GM12864 (cell line): ENCODE measurements at regions not wholly inside any gene's neighbourhood (a gene's known extent, or its start where the extent isn't known, plus 50 kb on each side); places are given as distances from the start of the nearest gene placed in this dataset.
"Not testable (repeated sequence)": the region's sequence is repeated elsewhere in the genome, so short reads cannot be mapped to it uniquely, and the experiment has no call there.

Experiments used
- DNase-seq: peaks from one replicate; pipeline ENCODE4 v3.0.0-alpha.2; 2011; ENCODE audit warnings: low read depth
- H3K4me3 ChIP-seq: 2 replicates; pipeline ENCODE4 v1.5.1; 2011; ENCODE audit warnings: mild to moderate bottlenecking, low read depth, low read length, control low read depth
- TF ChIP-seq, protein P1 (sequence below): IDR thresholded peaks from 2 replicates; pipeline ENCODE4 v1.5.1; 2011; ENCODE audit warnings: low read depth, mild to moderate bottlenecking, moderate library complexity, low read length, control low read depth, inconsistent platforms; ENCODE audit errors: missing control alignments

DNA sequence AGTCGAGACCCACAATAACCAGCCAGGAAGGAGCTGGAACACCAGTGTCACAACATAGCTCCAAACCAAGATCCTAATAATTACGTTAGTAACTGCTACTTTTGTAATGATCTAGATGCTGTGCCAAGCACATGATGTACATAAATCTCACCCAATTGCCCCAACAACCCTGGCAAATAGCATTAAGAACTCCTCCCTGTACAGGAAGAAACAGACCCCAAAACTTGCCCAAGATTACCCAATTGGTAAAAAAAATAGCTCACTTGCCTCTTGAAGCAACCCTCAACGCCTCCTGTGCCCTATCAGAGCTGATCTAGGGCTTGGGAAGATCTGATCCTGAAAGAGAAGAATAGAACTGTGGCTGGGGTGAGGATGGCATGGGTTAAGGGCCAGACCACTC, 628.7 kb upstream of the AUTS2 start:
- TF ChIP-seq, protein P1, sequence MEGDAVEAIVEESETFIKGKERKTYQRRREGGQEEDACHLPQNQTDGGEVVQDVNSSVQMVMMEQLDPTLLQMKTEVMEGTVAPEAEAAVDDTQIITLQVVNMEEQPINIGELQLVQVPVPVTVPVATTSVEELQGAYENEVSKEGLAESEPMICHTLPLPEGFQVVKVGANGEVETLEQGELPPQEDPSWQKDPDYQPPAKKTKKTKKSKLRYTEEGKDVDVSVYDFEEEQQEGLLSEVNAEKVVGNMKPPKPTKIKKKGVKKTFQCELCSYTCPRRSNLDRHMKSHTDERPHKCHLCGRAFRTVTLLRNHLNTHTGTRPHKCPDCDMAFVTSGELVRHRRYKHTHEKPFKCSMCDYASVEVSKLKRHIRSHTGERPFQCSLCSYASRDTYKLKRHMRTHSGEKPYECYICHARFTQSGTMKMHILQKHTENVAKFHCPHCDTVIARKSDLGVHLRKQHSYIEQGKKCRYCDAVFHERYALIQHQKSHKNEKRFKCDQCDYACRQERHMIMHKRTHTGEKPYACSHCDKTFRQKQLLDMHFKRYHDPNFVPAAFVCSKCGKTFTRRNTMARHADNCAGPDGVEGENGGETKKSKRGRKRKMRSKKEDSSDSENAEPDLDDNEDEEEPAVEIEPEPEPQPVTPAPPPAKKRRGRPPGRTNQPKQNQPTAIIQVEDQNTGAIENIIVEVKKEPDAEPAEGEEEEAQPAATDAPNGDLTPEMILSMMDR = no peak
- DNase-seq = no peak
- H3K4me3 ChIP-seq = no peak overlapping the region

DNA sequence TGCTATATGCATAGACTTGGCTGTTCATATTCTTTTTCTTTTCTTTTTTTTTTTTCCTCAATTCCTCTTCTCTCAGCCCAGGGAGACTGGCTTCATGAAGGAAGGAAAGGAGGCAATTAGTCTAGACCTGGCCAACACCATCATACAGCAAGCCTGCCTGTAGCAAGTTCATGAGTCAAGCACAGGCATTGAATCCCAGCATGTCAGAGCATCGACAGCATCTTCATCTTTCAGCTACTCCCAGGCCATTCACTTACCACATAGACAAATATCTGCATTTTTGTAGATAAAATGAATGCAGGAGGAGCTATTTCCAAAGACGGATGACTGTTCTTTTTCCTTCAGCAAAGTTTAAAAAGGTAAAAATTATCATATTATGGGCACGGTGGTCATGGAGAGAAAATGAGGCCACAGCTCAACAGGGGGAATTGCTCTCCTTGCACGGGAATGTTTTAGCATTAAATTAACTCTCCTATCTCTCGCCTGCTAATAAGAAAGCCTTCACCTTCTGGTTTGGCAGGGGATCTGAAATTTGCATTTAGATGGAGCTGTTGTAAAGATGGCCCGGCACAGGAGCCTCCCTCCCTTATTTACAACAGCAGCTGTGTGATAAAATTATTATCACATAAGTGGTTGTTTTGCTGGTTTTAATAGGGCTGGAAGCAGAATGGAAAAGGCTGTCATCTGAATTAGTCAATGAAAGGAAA, 626.5 kb upstream of the AUTS2 start:
- DNase-seq = no peak
- TF ChIP-seq, protein P1 = no peak
- H3K4me3 ChIP-seq = no peak overlapping the region

DNA sequence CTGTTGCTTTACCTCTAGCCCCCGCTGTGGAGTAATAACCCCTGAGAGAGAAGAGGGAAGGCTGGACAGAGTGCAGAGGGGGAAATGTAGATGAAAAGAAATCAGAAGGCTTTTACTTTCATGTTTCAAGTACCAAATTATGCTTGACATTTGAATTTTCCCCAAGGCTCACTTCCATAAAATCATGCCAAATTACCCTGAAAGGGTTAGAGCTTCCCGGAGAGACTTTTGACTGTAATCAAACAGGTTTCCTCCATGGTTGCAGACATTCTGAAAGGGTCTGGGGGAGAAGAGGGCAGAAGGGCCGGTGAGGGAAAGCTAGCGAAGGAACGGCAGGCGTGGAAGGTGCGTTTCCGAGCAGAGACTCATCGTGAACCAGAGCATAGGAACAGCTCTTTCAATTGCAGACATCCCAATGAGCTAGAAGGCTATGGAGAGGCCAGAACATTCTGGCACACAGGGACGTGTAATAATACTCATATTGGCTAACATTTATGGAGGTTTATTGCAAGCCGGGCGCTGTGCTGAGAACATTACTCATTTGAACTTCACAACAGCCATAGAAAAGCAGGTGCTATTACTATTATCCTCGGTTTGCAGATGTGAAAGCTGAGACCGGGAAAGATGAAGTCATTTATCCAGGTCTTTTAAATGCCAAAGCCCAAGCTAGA, 620.8 kb upstream of the AUTS2 start:
- TF ChIP-seq, protein P1 = no peak
- no peak for DNase-seq
- H3K4me3 ChIP-seq = no peak overlapping the region

DNA sequence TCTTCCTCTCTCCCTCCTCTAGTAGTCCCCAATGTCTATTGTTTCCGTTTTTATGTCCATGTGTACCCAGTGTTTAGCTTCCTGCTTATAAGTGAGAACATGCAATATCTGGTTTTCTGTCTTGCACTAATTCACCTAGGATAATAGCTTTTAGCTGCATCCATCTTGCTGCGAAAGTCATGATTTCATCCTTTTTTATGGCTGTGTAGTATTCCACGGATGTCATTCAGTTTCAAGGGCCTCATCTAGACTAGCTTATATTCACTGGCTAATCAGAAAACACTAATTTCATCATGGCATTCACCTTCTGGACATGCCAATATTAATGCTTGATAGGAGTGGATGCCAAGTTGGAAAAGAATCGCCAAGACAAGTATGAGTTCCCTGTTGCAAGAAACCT, 619.6 kb upstream of the AUTS2 start:
- no peak overlapping the region for H3K4me3 ChIP-seq
- DNase-seq = no peak
- TF ChIP-seq, protein P1 = no peak

DNA sequence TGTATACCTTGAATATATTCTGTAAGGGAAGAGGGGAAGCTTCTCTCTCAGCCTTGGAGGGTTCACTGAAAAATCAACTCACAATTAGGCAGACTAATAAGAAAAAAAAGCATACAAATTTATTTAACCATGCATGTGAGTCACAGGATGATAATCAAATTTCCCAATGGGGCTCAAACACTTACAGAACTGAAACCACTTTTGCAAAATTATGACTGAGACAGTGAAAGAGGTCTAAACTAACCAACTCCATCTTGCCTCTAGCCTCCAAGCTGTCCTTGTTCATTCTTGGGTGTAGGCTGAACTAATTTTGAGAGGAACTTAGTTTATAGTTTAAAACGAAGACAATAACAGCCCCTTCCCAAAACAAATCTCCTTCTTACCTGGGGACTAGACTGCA, 618.3 kb upstream of the AUTS2 start:
- TF ChIP-seq, protein P1 = no peak
- no peak for DNase-seq
- no peak overlapping the region for H3K4me3 ChIP-seq

DNA sequence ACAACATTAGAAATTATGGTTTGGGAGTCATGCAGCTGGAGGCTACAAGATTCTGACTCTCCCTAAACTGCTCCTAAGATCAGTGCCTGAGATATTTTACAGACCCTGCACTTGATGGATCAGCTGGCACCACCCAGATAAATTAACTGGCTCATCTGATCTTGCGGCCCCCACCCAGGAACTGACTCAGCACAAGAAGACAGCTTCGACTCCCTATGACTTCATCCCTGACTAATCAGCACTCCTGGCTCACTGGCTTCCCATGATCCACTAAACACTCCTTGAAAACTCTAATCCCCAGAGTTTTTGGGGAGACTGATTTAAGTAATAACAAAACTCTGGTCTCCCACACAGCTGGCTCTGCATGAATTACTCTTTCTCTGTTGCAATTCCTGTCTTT, 617.8 kb upstream of the AUTS2 start:
- not testable (repeated sequence) for H3K4me3 ChIP-seq, DNase-seq

DNA sequence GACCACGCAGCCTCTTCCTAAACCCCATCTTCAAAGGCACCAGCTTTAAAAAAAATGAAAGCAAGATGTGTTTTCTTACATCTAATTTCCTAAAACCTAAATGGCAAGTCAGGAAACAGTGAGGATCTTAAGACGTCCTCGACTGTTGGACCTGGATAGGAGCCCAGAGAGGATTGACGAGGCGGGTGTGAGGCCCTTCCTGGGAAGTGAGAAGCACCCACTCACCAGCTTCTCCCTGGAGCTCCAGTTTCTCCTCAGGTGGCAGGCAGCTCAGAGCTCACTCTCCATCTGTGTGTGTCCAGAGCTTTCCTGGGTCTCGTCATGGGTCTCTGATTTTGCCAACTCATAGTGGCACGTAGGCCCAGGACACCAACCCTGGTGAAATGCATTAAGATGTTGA, 614.0 kb upstream of the AUTS2 start:
- TF ChIP-seq, protein P1 = no peak
- no peak overlapping the region for H3K4me3 ChIP-seq

More for the DNA sequence above, 614.0 kb upstream of the AUTS2 start:
- DNase-seq = no peak
